ENCODE measurements at regions not wholly inside any gene's neighbourhood (a gene's known extent, or its start where the extent isn't known, plus 50 kb on each side); places are given as distances from the start of the nearest gene placed in this dataset.

DNA sequence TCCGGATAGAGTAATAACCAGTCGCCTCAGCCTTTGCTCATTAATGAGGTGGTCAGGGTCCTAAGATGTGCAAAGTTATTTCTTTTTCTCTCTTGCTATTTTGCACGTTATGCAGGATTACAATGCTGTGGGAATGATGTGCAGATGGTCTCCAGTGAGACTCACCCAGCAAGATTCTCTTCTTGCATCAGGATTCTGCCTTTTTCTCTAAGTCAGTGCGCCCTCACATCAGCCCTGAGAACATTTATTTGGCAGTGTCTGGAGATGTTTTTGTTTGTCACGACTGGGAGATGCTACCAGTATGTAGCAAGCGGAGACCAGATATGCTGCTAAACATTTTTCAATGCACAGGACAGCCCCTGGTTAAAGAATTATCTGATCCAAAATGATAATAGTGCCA, 280.3 kb upstream of the WWC1 start:
- ATAC-seq (replicated peaks): no peak
- Mint-ChIP-seq H3K36me3 (ENCODE audit: insufficient read depth) (no peaks in the 10 kb centered on the region), H3K27ac (no peak overlapping the region), H3K9me3 (peaks cover 6 to 7% of the 10 kb centered on the region in 2 donors), H3K4me1 (ENCODE audit: low read depth in 2 of 2) (no peaks in the 10 kb centered on the region), H3K4me3 (no peak overlapping the region), H3K27me3 (peaks cover 0 to 7% of the 10 kb centered on the region in 2 donors)
- no peak for DNase-seq

- Mint-ChIP-seq H3K9me3 (peaks cover 6 to 7% of the 10 kb centered on the region in 2 donors), H3K36me3 (ENCODE audit: insufficient read depth) (no peaks in the 10 kb centered on the region), H3K4me3 (no peak overlapping the region), H3K4me1 (ENCODE audit: low read depth in 2 of 2) (no peaks in the 10 kb centered on the region), H3K27me3 (peaks cover 0 to 7% of the 10 kb centered on the region in 2 donors), H3K27ac (no peak overlapping the region)
- no peak for ATAC-seq (replicated peaks)
- DNase-seq: no peak
These were observed 279.4 kb upstream of the WWC1 start for GRCh38 chr5:168012006-168012405.

GRCh38 chr5:168013546-168013945, 277.9 kb upstream of the WWC1 start:
- Mint-ChIP-seq H3K4me1 (ENCODE audit: low read depth in 2 of 2) (no peaks in the 10 kb centered on the region), H3K4me3 (no peak overlapping the region), H3K27ac (no peak overlapping the region), H3K36me3 (ENCODE audit: insufficient read depth) (no peaks in the 10 kb centered on the region), H3K27me3 (no peaks in the 10 kb centered on the region), H3K9me3 (peaks cover 2 to 6% of the 10 kb centered on the region in 2 donors)
- ATAC-seq (replicated peaks) (no peak), DNase-seq (no peak)

- no peak overlapping the region for H3K27ac Mint-ChIP-seq
- no peak for DNase-seq
- H3K4me3 Mint-ChIP-seq: no peak overlapping the region
- no peaks in the 10 kb centered on the region for H3K27me3 Mint-ChIP-seq
- peaks cover 2 to 13% of the 10 kb centered on the region in 2 donors for H3K9me3 Mint-ChIP-seq
- no peaks in the 10 kb centered on the region for H3K4me1 Mint-ChIP-seq (ENCODE audit: low read depth in 2 of 2)
- no peaks in the 10 kb centered on the region for H3K36me3 Mint-ChIP-seq (ENCODE audit: insufficient read depth)
- no peak for ATAC-seq (replicated peaks)
These were observed 276.9 kb upstream of the WWC1 start for GRCh38 chr5:168014433-168015123.

DNA sequence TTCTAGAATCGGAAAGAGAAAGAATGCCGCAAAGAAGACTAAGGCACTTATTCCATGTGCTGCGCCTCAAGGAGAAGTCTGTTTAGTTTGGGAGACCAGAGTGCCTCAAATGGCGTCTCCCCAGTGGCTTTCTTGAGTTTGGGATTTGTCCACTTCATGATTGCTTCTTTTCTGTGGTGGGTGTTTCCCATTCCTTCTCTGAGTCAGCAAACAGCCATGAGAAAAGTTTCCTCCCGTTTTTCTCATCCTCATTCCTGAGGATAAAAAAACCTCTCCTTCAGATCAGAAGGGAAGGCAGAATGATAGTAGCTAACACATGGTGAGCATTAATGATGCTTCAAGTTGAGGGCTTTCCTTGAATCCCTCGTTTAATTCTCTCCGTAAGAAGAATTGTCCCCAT, 275.9 kb upstream of the WWC1 start:
- H3K4me1 Mint-ChIP-seq (ENCODE audit: low read depth in 2 of 2): no peaks in the 10 kb centered on the region
- no peaks in the 10 kb centered on the region for H3K27me3 Mint-ChIP-seq
- H3K36me3 Mint-ChIP-seq (ENCODE audit: insufficient read depth): no peaks in the 10 kb centered on the region
- peaks cover 2 to 13% of the 10 kb centered on the region in 2 donors for H3K9me3 Mint-ChIP-seq
- no peak for ATAC-seq (replicated peaks)
- no peak for DNase-seq
- no peak overlapping the region for H3K4me3 Mint-ChIP-seq
- H3K27ac Mint-ChIP-seq: no peak overlapping the region

DNA sequence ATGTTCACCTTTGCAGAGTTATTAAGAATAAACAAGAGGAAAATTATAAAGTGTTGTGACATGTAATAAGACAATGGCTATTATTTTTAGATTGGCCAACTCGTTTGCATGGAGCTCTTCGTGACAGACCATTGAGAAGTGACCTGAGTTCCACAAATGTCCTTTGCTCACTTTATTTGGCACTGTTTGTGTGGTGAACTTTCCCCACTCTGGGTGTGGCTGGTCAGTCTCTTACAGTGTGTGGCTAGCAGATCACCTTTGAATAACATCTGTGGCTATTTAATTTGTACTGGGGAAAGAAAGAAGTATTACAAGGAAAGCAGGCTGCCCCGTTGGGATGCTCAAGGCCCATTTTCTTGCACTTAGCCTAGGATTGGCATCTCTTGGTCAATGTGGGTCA, 274.1 kb upstream of the WWC1 start:
- peaks cover 2 to 13% of the 10 kb centered on the region in 2 donors for H3K9me3 Mint-ChIP-seq
- H3K4me3 Mint-ChIP-seq: no peak overlapping the region
- no peaks in the 10 kb centered on the region for H3K36me3 Mint-ChIP-seq (ENCODE audit: insufficient read depth)
- H3K27ac Mint-ChIP-seq: no peak overlapping the region
- ATAC-seq (replicated peaks) (no peak), DNase-seq (no peak)
- H3K27me3 Mint-ChIP-seq: no peaks in the 10 kb centered on the region
- no peaks in the 10 kb centered on the region for H3K4me1 Mint-ChIP-seq (ENCODE audit: low read depth in 2 of 2)

DNA sequence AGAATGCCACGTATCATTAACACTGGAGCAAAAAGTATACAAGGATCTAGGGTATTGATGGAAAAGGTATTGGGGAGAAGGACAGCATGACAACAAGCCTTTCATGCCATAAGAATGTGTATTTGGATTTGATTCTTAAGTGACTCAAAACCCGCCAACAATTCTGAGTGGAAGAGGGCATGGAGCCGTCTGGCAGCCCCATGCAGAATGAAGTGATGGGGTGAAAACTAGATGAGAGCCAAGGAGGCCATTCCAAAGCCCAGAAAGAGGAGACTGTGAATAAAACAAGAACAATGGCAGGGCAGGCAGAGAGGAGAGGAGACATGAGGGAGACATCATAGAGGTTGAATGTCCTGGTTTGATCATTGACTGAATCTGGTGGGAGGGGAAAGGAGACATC, 272.3 kb upstream of the WWC1 start:
- Mint-ChIP-seq H3K36me3 (ENCODE audit: insufficient read depth) (no peaks in the 10 kb centered on the region), H3K9me3 (peaks cover 0 to 7% of the 10 kb centered on the region in 2 donors), H3K4me3 (no peak overlapping the region), H3K27me3 (no peaks in the 10 kb centered on the region), H3K4me1 (ENCODE audit: low read depth in 2 of 2) (no peaks in the 10 kb centered on the region), H3K27ac (no peak overlapping the region)
- no peak for ATAC-seq (replicated peaks)
- DNase-seq: no peak

- Mint-ChIP-seq H3K27me3 (no peaks in the 10 kb centered on the region), H3K9me3 (peaks cover 0 to 7% of the 10 kb centered on the region in 2 donors), H3K4me3 (no peak overlapping the region), H3K36me3 (ENCODE audit: insufficient read depth) (no peaks in the 10 kb centered on the region), H3K4me1 (ENCODE audit: low read depth in 2 of 2) (no peaks in the 10 kb centered on the region), H3K27ac (no peak overlapping the region)
- DNase-seq: no peak
- ATAC-seq (replicated peaks): no peak
These were observed 270.7 kb upstream of the WWC1 start for GRCh38 chr5:168020542-168021294.

DNA sequence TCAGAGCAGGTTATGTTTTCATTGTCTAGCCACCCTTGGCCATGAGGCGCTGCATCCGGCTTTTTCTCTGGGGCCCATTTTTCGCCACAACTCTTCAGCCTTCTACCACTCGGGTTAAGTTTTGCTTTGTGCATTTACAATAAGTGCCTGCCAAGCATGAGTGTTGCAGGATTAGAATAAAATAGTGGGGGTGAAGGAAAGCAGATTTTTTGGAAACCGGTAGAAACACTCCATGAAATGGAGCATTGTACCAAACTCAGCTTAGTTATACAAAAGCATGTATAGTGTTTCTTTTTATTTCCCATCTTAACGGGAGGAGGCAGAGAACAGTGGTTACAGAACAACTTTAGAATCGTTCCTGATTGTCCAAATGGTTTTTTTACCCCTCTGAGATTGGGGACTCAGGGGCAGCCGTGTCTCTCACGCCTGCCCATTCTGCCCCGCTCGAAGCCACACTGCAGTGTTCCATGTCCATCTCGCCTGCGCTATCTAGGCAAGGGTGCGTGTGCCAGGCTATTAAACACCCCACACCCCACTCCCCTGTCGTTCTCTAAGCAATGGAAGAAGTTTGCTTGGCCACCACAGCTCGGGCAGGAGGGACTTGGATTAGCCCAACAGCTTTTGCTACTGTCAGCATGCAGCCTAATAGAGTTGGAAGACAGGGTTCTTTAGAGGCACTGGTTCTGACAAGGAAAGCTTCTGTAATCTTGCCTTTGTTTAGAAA, 268.8 kb upstream of the WWC1 start:
- H3K4me1 Mint-ChIP-seq (ENCODE audit: low read depth in 2 of 2): no peaks in the 10 kb centered on the region
- no peak for DNase-seq
- no peaks in the 10 kb centered on the region for H3K27me3 Mint-ChIP-seq
- no peak for ATAC-seq (replicated peaks)
- H3K36me3 Mint-ChIP-seq (ENCODE audit: insufficient read depth): no peaks in the 10 kb centered on the region
- no peak overlapping the region for H3K27ac Mint-ChIP-seq
- no peak overlapping the region for H3K4me3 Mint-ChIP-seq
- peaks cover under 1 to 7% of the 10 kb centered on the region in 2 donors for H3K9me3 Mint-ChIP-seq

DNA sequence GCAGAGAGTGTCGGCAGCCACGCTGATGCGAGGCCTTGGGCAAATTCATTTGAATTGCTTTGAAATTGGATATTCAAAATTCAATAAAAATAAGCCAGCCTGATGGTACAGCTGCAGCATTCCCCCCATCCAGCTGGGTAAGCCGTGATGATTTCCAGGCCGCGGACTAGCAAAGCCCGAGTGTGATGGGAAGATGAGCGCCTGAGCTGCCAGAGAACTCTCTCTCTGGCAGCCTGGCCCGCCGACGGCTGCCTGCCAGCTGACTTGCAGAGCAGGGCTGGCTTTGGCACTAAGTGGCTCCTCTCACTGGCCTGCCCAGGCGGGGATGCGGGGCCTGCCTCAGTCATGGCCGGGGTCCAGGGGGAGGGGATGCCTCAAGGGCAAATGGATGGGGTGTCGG, 268.3 kb upstream of the WWC1 start:
- Mint-ChIP-seq H3K4me1 (ENCODE audit: low read depth in 2 of 2) (no peaks in the 10 kb centered on the region), H3K27me3 (no peaks in the 10 kb centered on the region), H3K27ac (no peak overlapping the region), H3K9me3 (peaks cover 2 to 7% of the 10 kb centered on the region in 2 donors), H3K4me3 (no peak overlapping the region), H3K36me3 (ENCODE audit: insufficient read depth) (no peaks in the 10 kb centered on the region)
- ATAC-seq (replicated peaks) (no peak), DNase-seq (no peak)

- DNase-seq (no peak), ATAC-seq (replicated peaks) (no peak)
- Mint-ChIP-seq H3K36me3 (ENCODE audit: insufficient read depth) (no peaks in the 10 kb centered on the region), H3K27me3 (no peaks in the 10 kb centered on the region), H3K4me1 (ENCODE audit: low read depth in 2 of 2) (no peaks in the 10 kb centered on the region), H3K9me3 (peaks cover 0 to 2% of the 10 kb centered on the region in 2 donors), H3K27ac (no peak overlapping the region), H3K4me3 (no peak overlapping the region)
These were observed 267.1 kb upstream of the WWC1 start for GRCh38 chr5:168024306-168024705.

GRCh38 chr5:168027007-168027406, 264.4 kb upstream of the WWC1 start:
- Mint-ChIP-seq H3K4me3 (no peak overlapping the region), H3K4me1 (ENCODE audit: low read depth in 2 of 2) (no peaks in the 10 kb centered on the region), H3K27ac (no peak overlapping the region), H3K27me3 (no peaks in the 10 kb centered on the region), H3K9me3 (peaks cover 4 to 20% of the 10 kb centered on the region in 2 donors), H3K36me3 (ENCODE audit: insufficient read depth) (no peaks in the 10 kb centered on the region)
- no peak for ATAC-seq (replicated peaks)
- DNase-seq: no peak

DNA sequence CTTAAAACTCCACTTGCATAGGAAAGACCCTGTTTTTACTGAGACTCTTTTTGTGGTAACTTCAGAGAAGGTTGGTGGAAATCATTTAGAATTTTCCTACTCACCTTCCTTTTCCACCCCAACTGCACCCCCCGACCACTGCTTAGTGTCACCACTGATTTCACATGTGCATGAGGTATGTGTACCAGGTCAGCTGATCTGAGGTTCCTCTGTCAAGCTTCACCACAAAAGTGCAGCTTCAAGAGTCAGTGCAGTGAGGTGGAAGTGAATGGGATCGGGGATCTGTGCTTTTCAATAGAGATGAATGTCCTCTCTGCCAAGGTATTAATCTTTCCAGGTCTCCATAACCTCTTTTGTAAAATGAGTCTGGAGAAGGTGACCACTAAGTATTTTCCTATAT, 260.5 kb upstream of the WWC1 start:
- H3K4me3 Mint-ChIP-seq: no peak overlapping the region
- ATAC-seq (replicated peaks) (no peak), DNase-seq (no peak)
- no peaks in the 10 kb centered on the region for H3K36me3 Mint-ChIP-seq (ENCODE audit: insufficient read depth)
- no peaks in the 10 kb centered on the region for H3K4me1 Mint-ChIP-seq (ENCODE audit: low read depth in 2 of 2)
- H3K27me3 Mint-ChIP-seq: no peaks in the 10 kb centered on the region
- H3K9me3 Mint-ChIP-seq: peaks cover 4 to 20% of the 10 kb centered on the region in 2 donors
- no peak overlapping the region for H3K27ac Mint-ChIP-seq

- no peaks in the 10 kb centered on the region for H3K4me1 Mint-ChIP-seq (ENCODE audit: low read depth in 2 of 2)
- H3K9me3 Mint-ChIP-seq: peaks cover 4 to 20% of the 10 kb centered on the region in 2 donors
- H3K27me3 Mint-ChIP-seq: no peaks in the 10 kb centered on the region
- DNase-seq: no peak
- ATAC-seq (replicated peaks): no peak
- H3K36me3 Mint-ChIP-seq (ENCODE audit: insufficient read depth): no peaks in the 10 kb centered on the region
- H3K4me3 Mint-ChIP-seq: no peak overlapping the region
- no peak overlapping the region for H3K27ac Mint-ChIP-seq
These were observed 259.8 kb upstream of the WWC1 start for GRCh38 chr5:168031614-168032013.

Data from effector memory CD8-positive, alpha-beta T cell (primary cell).